Neural cell (in vitro differentiated cells): ENCODE measurements at regions not wholly inside any gene's neighbourhood (a gene's known extent, or its start where the extent isn't known, plus 50 kb on each side); places are given as distances from the start of the nearest gene placed in this dataset.

ENCODE experiments used
- H2AFZ ChIP-seq: fragments of 200-600, 300-800 bp; sonication (generic), shearing (Covaris generic); 2 replicates; pipeline ENCODE4 v1.6.0; 2014; ENCODE audit warnings: low read depth, mild to moderate bottlenecking, antibody characterized with exemption, low read length, moderate library complexity
- H3F3A ChIP-seq: fragments of 200-600 bp; shearing (Covaris generic); 2 replicates; pipeline ENCODE4 v1.6.1; 2016; ENCODE audit warnings: mild to moderate bottlenecking, moderate library complexity, mixed read lengths, antibody characterized with exemption, low read length; ENCODE audit not compliant: insufficient read depth, poor library complexity, severe bottlenecking
- H3K27ac ChIP-seq: fragments of 200-600, 300-800 bp; sonication (generic), shearing (Covaris generic); 2 replicates; pipeline ENCODE4 v1.5.1; 2014; ENCODE audit warnings: mild to moderate bottlenecking, low read length, moderate library complexity
- H3K27me3 ChIP-seq: fragments of 300-800, 200-600 bp; sonication (generic), shearing (Covaris generic); 2 replicates; pipeline ENCODE4 v1.6.0; 2014; ENCODE audit warnings: mild to moderate bottlenecking, low read depth, low read length, moderate library complexity; ENCODE audit not compliant: insufficient read depth
- H3K36me3 ChIP-seq: fragments of 300-800, 200-600 bp; sonication (generic), shearing (Covaris generic); 2 replicates; pipeline ENCODE4 v1.5.1; 2014; ENCODE audit warnings: mild to moderate bottlenecking, antibody characterized with exemption, low read length, moderate library complexity; ENCODE audit not compliant: insufficient read depth
- H3K4me2 ChIP-seq: fragments of 300-800, 200-600 bp; sonication (generic), shearing (Covaris generic); 2 replicates; pipeline ENCODE4 v1.6.0; 2014; ENCODE audit warnings: mild to moderate bottlenecking, low read length
- H3K4me3 ChIP-seq: fragments of 300-800, 200-600 bp; sonication (generic), shearing (Covaris generic); 2 replicates; pipeline ENCODE4 v1.5.1; 2014; ENCODE audit warnings: mild to moderate bottlenecking, low read length, moderate library complexity
- H3K79me2 ChIP-seq: fragments of 200-600 bp; shearing (Covaris generic); replicated peaks from 2 replicates; pipeline ENCODE4 v1.6.0; 2014; ENCODE audit warnings: mild to moderate bottlenecking, low read length, moderate library complexity; ENCODE audit not compliant: insufficient read depth
- H3K9ac ChIP-seq: fragments of 300-800, 200-600 bp; sonication (generic), shearing (Covaris generic); 2 replicates; pipeline ENCODE4 v1.6.1; 2016; ENCODE audit warnings: mild to moderate bottlenecking, low read length, mixed read lengths
- H3K9me2 ChIP-seq: fragments of 200-600 bp; shearing (Covaris generic); 2 replicates; pipeline ENCODE4 v1.6.1; 2016; ENCODE audit warnings: mild to moderate bottlenecking, low read length, mixed read lengths; ENCODE audit not compliant: insufficient read depth
- H3K9me3 ChIP-seq: fragments of 200-600, 300-800 bp; sonication (generic), shearing (Covaris generic); 2 replicates; pipeline ENCODE4 v1.6.1; 2016; ENCODE audit warnings: mild to moderate bottlenecking, mixed run types, low read length, moderate library complexity, mixed read lengths
- H4K20me1 ChIP-seq: fragments of 200-600 bp; shearing (Covaris generic); 2 replicates; pipeline ENCODE4 v1.6.1; 2016; ENCODE audit warnings: mild to moderate bottlenecking, mixed run types; ENCODE audit not compliant: insufficient read depth
- CTCF ChIP-seq: fragments of 450-650 bp; IDR thresholded peaks from 2 replicates; pipeline ENCODE4 v1.5.1; 2014; ENCODE audit warnings: antibody characterized with exemption, mild to moderate bottlenecking, moderate library complexity; ENCODE audit not compliant: poor library complexity, severe bottlenecking
- EP300 ChIP-seq: fragments of 450-650 bp; conservative IDR thresholded peaks from 2 replicates; pipeline ENCODE4 v1.6.1; 2014; ENCODE audit warnings: antibody characterized with exemption, mild to moderate bottlenecking, moderate library complexity; ENCODE audit not compliant: poor library complexity, severe bottlenecking
- EZH2 ChIP-seq: fragments of 200-600, 300-800 bp; shearing (Covaris generic), sonication (generic); IDR thresholded peaks from 2 replicates; pipeline ENCODE4 v1.6.1; 2014; ENCODE audit warnings: antibody characterized with exemption, low read length, borderline replicate concordance, mild to moderate bottlenecking; ENCODE audit not compliant: insufficient read depth, poor library complexity, severe bottlenecking
- MXI1 ChIP-seq: fragments of 450-650 bp; conservative IDR thresholded peaks from 2 replicates; pipeline ENCODE4 v1.6.1; 2014; ENCODE audit warnings: antibody characterized with exemption, mild to moderate bottlenecking; ENCODE audit not compliant: poor library complexity, severe bottlenecking
- POLR2AphosphoS5 ChIP-seq: IDR thresholded peaks from 2 replicates; pipeline ENCODE4 v1.6.1; 2012
- RAD21 ChIP-seq: fragments of 450-650 bp; conservative IDR thresholded peaks from 2 replicates; pipeline ENCODE4 v1.6.1; 2014; ENCODE audit warnings: antibody characterized with exemption, mild to moderate bottlenecking, moderate library complexity
- REST ChIP-seq: IDR thresholded peaks from 2 replicates; pipeline ENCODE4 v1.6.1; 2012; ENCODE audit warnings: borderline replicate concordance
- SMC3 ChIP-seq: fragments of 450-650 bp; conservative IDR thresholded peaks from 2 replicates; pipeline ENCODE4 v1.6.1; 2014; ENCODE audit warnings: antibody characterized with exemption, mild to moderate bottlenecking, moderate library complexity; ENCODE audit not compliant: poor library complexity
- TAF1 ChIP-seq: IDR thresholded peaks from 2 replicates; pipeline ENCODE4 v1.6.1; 2012; ENCODE audit warnings: low read depth

GRCh38 chr15:45921978-45922377, 287.1 kb downstream of the SQOR start:
- Histone ChIP-seq H3K9ac (no peak overlapping the region), H3K27ac (no peak overlapping the region), H3K36me3 (no peaks in the 10 kb centered on the region), H3K79me2 (no peaks in the 10 kb centered on the region), H3K27me3 (no peaks in the 10 kb centered on the region), H2AFZ (no peak overlapping the region), H3K4me2 (no peak overlapping the region), H3K9me2 (no peaks in the 10 kb centered on the region), H3F3A (no peaks in the 10 kb centered on the region), H4K20me1 (no peaks in the 10 kb centered on the region), H3K4me3 (no peak overlapping the region), H3K9me3 (no peaks in the 10 kb centered on the region)
- TF ChIP-seq TAF1, result no peak
- no peak for TF ChIP-seq EZH2
- no peak for TF ChIP-seq REST

- Histone ChIP-seq H3K27me3 (no peaks in the 10 kb centered on the region), H3F3A (no peaks in the 10 kb centered on the region), H3K79me2 (no peaks in the 10 kb centered on the region), H3K4me2 (no peak overlapping the region), H3K27ac (peak overlapping the region; percentile 78), H2AFZ (no peak overlapping the region), H3K36me3 (no peaks in the 10 kb centered on the region), H3K9ac (no peak overlapping the region), H3K9me3 (no peaks in the 10 kb centered on the region), H4K20me1 (no peaks in the 10 kb centered on the region), H3K4me3 (no peak overlapping the region), H3K9me2 (no peaks in the 10 kb centered on the region)
- TF ChIP-seq POLR2AphosphoS5 (peak; percentile 70), EP300 (peak; percentile 90), RAD21 (peak; percentile 11), TAF1 (no peak)
Measured at GRCh38 chr15:45941367-45941766, 306.5 kb downstream of the SQOR start.

- no peak overlapping the region for H3K4me2 ChIP-seq
- no peaks in the 10 kb centered on the region for H3F3A ChIP-seq
- TF ChIP-seq EZH2 (no peak), RAD21 (no peak), SMC3 (no peak), REST (no peak), CTCF (no peak), MXI1 (no peak), POLR2AphosphoS5 (no peak), TAF1 (no peak), EP300 (no peak)
- H3K9me3 ChIP-seq, result no peaks in the 10 kb centered on the region
- H3K9me2 ChIP-seq, result no peaks in the 10 kb centered on the region
- no peak overlapping the region for H3K4me3 ChIP-seq
- no peak overlapping the region for H3K9ac ChIP-seq
- H3K27ac ChIP-seq, result peak overlapping the region; percentile 78
- no peaks in the 10 kb centered on the region for H3K36me3 ChIP-seq
- no peaks in the 10 kb centered on the region for H4K20me1 ChIP-seq
- no peaks in the 10 kb centered on the region for H3K27me3 ChIP-seq
- H2AFZ ChIP-seq, result no peak overlapping the region
- no peaks in the 10 kb centered on the region for H3K79me2 ChIP-seq
Measured at GRCh38 chr15:45943240-45943639, 308.4 kb downstream of the SQOR start.
